Activated CD4-positive, CD25-positive, alpha-beta regulatory T cell treated with anti-CD3 and anti-CD28 coated beads, Interleukin-2, amount 50 U/mL, for 72 hours (primary cell): ENCODE measurements at regions not wholly inside any gene's neighbourhood (a gene's known extent, or its start where the extent isn't known, plus 50 kb on each side); places are given as distances from the start of the nearest gene placed in this dataset.

ENCODE experiments used
- DNase-seq: peaks from one replicate; pipeline ENCODE4 v3.0.0; 2021

DNA sequence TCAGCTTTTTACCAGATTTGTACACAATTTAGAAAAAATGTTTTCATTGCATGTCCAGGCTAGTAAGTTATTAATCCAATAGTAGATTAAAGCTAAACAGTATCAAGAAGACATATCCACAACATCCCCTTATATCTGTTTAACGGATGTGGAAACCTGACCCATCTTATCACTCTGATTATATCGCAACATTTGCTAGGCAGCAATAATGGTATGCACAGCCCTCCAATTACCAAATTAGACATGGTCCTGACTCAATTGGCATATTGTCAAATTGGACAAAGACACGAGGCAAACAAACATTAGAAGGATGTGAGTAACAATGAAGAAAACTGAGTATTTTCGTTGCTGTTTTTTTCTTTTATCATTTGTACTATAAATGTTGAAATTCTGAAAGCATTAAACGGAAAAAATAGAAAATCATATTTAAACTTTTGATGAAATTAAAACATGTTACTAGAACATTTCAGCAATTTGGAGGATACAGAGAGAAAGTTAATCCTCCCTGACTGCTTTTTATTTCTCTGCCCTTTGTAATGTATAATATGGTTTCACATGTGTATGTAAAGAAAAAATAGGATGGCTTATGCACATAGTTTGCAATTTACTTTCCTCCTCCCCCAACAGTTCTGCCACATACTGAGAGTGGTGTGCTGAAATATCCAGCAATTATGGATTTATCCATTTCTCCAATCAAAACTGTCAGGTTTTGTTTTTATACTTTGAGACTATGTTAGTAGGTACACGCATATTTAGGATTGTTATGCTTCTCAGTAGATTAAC is 633.7 kb downstream of the ZIC1 start:
- DNase-seq, result no peak

DNA sequence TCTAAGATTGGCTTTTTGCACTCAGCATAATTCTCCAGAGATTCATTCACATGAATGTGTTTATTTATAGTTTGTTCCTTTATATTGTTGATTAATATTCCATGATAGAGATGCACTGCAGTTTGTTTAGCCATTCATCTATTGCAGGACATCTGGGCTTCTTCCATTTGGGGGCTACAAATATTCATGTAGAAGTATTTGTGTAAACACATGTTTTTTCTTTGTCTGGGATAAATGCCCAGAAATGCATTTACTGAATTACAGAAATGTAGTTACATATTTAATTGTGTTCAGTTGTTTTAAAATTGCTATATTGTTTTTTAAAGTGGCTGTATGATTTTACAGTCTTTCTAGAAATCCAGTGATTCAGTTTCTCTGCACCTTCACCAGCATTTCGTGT is 635.0 kb downstream of the ZIC1 start:
- no peak for DNase-seq

DNA sequence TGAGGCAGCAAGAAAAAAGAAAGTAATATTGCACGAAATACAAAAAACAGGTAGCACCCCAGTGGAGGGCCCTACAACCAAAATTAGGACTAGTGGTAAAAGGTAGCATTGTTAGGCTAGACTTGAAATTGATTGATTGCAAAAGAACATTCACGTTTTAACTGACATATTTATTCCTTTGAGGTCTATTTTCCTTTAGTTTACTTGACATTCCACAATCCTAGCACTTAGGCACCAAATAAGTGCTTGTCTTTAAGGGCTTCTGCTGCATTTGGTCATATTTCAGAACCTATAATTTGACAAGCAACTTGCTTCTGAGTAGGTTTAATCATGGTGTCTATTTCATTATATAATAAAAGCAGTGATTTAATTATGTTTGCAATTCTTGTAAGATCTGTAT is 642.7 kb upstream of the AGTR1 start:
- DNase-seq, result no peak

DNA sequence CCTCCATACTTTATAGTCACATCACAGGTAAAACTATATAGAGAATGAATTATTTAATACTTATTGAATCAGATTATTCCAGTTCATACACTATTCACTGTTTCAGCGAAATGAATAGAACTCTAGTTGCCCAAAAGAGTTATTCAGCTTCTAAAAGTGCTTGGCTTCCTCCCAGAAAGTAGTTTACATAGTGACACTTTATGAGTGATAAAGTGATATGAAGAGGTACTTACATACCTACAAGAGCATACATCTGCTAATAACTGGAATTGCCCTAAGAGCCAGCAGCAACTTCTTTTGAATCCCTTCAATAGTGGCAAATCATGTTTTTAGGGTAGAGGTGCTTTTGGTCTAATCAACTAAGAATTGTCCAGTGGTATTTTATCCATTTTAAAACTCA is 635.1 kb upstream of the AGTR1 start:
- no peak for DNase-seq

DNA sequence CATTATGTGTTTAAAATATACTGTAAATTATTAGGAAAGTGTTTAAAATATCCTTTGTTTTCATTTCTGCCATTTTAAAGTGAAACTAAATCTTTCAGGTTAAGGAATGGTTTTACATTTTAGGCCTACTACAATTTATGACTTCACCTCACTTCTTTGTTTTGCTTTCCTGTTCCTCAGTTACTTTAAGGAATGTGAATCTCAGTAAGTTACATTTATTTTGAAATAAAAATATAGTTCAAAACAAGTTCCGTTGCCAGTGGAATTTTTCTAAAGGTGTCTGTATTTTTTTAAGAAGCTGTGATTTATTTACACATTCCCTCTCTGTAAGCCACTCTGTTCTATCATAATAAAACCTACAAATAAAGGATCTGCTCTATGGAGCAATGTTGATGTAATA is 630.9 kb upstream of the AGTR1 start:
- no peak for DNase-seq

DNA sequence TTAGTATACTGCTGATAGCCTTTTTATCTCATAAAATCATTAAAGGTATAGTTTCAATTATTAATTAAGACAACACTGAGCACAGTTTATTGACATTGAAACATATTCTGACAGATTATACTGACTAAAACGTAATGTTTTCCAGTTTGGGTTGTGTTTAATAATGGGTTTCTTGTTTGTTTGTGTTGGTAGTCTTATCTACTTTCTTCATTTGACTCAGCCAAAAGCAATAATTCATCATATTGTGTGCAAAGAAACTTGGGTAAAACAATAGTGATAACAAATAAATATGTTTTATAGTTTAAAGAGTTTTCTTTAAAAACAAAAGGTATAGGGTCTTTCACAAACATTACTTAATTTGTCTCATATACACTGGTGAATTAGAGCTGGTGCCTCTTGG is 629.2 kb upstream of the AGTR1 start:
- no peak for DNase-seq

DNA sequence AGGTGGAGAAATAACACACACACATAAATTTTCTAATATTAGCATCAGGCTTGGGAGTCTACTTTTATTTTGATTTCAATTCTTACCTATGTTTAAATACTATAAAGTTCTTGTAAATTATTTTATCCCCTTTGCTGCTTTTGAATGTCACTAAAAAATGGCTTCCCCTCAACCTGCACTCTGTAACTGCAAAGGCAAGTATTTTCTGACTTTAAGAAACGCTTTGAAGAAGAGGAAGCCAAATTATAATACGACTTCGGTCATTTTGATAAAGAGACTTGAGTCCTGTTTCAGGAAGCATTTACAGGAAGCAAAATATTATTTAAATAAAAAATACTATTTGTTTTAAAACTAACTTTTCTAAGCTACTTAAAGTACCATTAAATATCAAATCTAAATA is 627.7 kb upstream of the AGTR1 start:
- DNase-seq, result no peak

DNA sequence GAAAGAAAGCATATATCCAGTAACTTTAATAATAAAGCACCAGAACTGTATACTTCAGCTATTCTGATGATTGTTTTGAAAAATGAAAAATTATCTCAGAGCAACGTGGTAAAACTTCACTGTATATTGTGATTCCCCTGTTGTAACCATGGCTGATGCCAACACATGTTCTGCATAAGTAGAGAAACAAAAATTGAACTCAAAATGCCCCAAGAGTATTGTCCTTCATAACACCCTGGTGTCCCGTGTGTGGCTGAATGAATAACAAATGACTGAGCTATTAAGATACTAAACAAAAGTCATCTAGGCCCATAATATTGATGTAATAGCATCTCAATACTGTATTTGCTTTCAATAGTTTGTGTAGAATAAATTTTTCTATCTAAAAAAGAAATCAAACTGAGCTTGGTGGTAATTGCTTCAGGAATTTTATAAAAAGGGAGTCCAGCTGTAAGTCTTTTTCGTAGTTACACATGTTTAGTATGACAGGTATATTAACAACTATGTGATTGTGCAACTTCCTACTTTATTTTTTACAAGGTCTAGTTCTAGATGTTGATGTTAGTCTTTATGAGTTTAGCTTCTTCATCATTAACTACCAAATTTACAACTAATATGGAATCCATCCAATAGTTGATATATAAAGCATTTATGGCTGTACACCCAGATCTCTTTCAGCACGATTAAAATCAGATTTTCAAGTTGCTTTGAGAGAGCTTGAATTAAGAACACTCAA is 623.8 kb upstream of the AGTR1 start:
- DNase-seq, result no peak

DNA sequence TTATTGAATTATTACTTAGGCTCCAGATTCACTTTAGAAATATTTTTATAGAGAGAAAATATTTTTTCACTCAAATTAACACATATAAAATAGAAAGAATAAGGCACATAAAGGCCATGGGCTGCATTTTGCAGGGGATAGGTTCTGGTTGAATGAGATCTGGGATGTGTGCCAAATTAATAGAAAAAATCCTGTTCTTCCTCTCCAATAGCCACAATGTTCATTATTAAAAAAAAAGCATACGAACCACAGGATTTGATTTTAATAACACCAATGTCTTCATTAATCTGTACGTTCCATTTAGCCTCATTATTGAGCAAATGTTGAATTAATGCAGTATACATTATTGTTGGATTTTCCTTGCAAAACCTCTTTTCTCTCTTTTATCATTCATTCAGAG is 622.8 kb upstream of the AGTR1 start:
- no peak for DNase-seq

DNA sequence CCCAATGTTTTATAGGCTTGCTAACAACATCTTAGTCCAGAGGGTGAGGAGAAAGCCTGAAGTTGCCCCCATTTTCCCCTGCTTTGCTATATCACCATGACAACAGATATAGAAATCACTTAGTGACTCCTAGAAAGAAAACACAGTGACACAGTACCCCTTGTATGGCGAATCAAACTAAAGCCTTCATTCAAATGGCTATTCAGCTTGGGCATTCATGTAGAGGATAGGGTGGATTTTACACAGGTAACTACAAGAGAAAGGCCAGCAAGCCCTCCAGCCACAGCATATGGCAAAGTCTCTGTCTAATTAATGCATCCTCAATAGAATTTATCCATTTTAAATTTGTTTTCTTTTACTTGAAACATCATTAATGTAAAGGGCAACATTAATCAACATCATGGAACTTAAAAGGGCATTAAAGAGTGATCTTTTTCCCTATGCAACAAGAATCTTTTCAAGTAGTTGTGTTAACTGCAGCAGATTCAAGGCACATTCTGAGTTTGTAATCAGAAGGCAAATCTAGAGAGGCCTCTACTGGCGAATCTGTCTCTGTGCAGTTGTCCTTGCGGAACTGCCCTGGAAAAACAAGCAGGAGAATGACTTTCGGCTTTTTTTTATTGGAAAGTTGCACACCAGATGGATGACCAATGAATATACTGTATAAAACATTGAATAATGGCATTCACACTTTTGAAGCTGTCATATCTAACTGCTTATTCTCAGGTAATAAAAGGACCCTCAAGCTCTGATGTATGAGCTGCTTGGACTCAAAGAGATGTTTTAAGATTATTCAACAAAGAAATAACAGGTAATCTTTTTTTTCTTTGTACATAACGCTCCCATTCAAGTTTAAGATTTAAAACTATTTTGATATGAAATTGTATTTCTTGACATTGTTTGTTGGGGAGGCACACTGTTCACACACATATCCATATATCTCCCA is 621.7 kb upstream of the AGTR1 start:
- DNase-seq, result no peak

DNA sequence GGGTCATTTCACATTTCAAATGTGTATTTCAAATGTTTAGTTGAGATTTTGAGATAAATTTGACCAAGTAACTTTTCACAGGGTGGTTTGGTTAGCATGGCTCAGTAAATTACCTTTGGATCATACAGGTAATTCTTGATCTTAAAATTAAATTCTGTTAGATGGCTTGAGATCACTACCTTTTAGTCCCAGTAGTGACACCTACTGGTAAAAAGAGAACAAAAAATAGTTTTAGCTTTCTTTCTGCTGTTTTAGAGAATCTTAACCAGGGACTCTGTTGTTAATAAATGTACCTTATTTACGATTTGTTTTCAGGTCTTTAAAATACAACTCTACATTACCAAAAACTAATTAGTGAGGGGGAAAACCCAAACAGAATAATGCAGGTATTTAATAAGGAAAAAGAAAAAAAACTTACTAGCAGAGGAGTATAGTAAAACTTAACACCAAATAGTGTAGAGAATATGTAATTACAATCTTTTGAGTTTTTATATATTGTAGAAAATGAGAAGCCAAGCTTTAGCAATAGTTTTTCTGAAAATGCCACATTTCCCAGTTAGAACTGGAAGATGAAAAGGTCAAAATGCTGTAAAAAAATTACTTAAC is 620.3 kb upstream of the AGTR1 start:
- DNase-seq, result no peak

DNA sequence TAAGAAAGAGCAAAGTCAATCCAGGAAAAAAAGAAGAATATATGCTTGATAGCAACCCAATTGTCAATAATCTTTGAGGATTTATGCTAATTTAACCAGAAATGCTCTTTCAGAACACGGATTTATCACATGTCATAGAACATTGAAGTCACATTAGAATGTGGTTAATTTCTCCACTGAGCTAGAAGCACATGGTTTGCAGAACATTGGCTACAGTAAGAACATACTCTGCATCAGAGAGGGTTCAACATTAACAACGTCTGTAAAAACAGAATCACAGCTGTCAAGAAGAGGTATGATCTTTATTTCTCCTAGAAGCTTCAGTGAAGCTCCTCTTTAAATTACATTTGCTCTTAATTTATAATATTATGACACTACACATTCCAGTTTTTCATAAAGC is 619.7 kb upstream of the AGTR1 start:
- DNase-seq, result no peak

DNA sequence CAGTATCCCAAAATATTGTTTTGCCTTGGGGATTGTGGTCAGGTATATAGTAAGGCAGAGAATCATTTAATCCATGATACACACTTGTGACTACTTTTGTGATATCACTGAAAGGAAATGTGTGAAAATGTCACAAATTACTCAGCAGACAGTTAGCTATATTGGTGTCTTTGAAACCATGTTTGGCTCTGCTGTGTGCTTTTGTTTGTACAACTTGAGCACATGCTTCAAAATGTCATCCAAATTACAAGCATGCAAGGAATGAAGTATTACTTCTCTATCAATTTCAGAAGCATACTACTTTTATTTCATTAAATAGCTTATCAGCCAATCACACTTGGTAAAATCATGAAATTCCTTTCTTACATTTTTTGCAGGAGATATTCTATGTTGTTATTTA is 619.0 kb upstream of the AGTR1 start:
- DNase-seq, result no peak

DNA sequence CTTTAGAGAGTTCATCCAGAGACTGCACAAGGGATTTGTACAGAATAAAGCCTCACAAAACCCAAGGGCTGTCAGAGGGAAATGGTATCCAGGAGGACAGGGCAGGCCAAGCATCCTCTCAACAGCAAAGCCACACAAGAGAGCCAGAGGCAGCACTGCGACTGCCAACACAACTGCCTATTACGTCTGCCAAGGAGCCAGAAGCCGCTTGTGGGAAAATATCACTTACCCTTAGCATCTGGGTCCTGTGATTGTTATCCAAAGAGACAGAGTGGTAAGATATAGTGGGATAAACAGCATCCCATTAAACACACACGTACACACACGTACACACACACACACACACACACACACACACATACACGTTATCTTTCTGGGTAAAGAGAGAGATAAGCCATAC is 618.3 kb upstream of the AGTR1 start:
- DNase-seq, result no peak

DNA sequence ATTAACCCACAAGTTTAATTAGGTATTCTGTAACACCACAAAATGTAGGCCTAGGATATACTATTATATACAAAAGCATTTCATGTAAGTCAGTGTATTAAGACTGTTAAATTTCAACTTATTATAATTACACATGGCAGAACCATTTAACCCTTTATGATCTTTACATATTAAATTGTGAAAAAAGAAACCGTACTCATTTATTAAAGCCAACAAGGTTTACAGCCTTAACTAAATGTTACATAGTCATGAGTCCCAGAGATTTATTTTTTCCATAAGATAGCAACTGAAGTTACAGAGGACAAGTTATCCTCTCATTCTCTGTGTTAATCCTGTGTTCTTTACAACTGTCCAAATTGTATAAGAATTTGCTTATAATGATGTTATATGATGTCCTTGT is 615.8 kb upstream of the AGTR1 start:
- DNase-seq, result no peak

DNA sequence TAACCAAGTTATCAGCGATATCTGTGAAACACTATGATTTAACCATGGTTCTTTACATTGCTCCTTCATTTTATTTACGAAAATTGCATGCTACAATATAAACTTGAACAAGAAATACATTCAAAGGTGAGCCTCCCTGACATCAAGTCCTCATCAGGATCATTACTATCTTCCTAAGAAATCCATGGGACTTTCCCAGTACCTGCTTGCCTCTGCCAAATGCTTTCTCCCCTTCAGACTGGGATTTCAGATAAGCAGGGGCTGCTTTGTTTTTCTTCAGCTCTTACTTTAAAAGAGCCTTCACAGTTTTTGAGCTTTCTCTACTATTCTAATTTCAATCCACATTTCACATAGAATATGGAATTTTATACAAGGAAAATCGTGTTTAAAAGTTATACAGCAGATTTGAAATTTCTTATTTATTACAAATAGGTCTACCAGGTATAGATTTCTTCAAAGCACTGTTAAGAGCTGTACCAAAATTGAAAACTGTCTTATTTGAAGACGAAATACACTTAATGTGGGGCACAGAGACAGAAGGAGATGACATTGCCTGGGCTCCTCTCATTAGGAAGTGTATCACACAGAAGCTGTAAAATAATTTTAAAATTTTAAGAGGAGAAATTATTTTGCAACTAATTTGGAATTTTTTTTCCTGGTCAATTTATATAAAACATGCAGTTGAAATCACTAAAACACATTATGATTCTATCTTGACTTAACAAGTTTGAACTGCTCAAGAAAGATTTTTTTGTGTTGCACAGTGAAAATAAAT is 615.0 kb upstream of the AGTR1 start:
- no peak for DNase-seq

DNA sequence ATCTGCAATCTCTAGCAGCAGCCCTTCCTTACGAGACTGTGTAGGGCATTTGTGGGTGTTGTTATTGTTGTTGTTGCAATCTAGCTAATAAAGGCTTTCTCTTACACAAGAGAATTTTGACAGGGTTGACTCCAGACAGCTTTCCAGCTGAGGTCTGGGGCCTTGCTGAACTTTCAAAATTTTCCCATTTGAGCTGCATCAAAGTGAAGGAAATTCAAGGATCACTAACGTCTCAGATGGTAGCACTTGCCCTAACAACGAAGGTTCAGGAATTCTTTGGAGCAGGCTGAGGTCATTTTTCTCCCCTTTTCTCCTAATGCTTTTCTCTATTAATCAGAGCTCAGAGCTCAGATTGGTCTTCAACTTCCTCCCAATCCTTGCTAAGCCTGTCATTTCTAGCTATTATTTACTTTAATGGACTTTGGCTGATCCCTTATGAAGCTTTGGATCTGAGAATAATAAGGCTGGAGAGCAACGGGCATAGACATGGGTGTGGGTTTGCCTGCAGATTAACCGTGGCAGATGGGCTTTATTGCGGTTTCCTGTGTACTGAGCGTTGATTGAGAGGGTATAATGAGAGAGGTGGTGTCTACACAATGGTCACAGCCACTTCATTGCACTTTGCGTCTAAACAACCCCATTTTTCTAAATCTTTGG is 614.0 kb upstream of the AGTR1 start:
- DNase-seq, result no peak

DNA sequence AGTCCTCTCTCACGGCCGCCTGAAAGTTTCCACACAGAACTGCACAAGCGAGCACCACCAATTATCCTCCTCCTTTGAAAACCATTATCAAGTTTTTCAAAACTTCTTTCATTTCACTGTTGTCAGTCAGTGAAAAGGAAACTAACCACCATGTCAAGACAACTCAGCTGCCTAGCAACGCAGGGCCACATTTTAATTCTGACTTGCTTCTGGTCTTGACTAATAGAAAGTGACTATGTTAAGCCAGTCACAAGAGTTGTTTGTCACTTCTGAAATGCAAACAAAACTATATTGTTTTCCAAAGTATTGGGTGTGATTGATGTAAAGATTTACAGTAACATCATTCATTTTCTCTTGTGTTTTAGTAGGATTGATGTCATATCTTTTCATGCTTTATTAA is 612.8 kb upstream of the AGTR1 start:
- no peak for DNase-seq

DNA sequence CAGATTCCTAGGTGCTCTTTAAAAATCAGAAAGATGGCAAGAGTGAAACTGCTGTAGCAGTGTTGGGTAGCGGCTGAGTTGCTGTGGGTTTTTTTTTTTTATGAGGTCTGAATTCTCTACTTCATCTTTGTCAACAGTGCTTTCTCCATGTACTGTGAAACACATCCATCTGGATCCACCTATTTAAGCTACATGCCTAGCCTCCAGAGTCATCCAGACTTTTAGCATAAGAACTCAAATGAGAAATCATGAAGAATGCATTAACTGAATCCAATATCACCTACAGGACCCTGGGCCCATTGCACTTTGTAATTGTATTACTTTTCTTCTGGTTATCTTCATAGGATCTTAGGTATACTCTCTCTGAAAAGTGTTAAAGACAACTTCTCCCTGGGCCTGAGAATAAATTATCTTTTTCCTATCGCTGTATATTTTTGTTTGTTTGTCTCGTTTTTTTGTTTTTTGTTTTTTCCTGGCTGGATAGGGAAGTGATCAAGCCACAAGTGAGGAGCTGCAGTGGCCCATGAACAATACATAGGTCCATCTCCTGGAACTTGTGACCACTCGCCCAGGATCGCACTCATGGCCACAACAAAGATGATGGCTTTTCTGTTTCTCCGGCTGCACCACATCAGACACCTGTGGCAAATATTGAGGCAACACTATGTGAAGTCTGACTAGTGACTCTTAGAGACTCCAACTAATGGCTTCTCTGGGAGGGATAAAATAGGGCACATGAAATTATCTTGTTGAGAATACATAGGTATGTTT is 609.9 kb upstream of the AGTR1 start:
- no peak for DNase-seq

DNA sequence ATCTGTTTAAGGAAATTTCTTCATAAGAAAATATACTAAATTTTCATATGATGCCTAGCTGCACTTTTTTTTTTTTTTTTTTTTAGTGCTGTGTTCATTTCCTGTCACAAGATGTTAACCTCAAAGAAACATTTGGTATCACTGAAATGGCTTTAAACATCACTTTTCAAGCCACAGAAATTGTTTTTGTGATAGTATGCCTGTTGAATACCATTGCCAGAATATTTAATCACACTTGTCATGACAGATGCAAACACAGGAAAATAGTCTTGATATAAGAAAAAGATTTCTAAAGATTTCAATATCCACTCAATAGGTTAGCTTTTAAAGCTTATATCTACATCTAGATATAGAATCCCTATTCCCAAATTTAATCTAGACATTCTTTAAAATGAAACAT is 608.5 kb upstream of the AGTR1 start:
- no peak for DNase-seq

DNA sequence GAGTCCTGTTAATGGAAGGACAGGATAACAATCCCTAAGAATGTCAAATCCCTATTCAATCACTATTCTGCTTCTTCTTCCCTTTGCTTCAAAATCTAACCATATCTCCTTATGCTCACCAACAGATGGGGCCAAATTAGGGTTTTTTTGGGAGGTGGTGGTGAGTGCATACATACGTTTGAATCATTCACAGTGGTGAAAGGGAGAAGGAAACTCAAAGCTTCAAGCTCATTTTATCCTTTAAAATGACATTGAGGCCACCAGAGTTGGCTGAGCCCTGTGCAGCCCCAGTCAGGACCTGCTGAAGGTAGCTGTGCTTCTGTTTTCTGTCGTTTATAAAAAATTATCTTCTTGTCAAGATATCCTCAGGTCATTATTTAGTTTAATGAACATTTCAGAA is 607.5 kb upstream of the AGTR1 start:
- no peak for DNase-seq
